HL-60 (cell line): ENCODE measurements at regions not wholly inside any gene's neighbourhood (a gene's known extent, or its start where the extent isn't known, plus 50 kb on each side); places are given as distances from the start of the nearest gene placed in this dataset.

Source experiments
- GABPA ChIP-seq: IDR thresholded peaks from 2 replicates; pipeline ENCODE4 v1.6.1; 2012; ENCODE audit warnings: low read depth
- REST ChIP-seq: IDR thresholded peaks from 2 replicates; pipeline ENCODE4 v1.6.1; 2012; ENCODE audit warnings: low read depth; ENCODE audit not compliant: insufficient replicate concordance
- SPI1 ChIP-seq: IDR thresholded peaks from 2 replicates; pipeline ENCODE4 v1.6.1; 2012; ENCODE audit warnings: low read depth, mild to moderate bottlenecking, borderline replicate concordance
- TF ChIP-seq, protein P1 (sequence below): IDR thresholded peaks from one replicate; pipeline ENCODE4 v1.5.1; 2011; ENCODE audit warnings: low read length, control low read depth, inconsistent platforms; ENCODE audit not compliant: insufficient read depth

GRCh38 chr15:39332846-39333245 lies 248.0 kb upstream of the THBS1 start:
- TF ChIP-seq, protein P1, sequence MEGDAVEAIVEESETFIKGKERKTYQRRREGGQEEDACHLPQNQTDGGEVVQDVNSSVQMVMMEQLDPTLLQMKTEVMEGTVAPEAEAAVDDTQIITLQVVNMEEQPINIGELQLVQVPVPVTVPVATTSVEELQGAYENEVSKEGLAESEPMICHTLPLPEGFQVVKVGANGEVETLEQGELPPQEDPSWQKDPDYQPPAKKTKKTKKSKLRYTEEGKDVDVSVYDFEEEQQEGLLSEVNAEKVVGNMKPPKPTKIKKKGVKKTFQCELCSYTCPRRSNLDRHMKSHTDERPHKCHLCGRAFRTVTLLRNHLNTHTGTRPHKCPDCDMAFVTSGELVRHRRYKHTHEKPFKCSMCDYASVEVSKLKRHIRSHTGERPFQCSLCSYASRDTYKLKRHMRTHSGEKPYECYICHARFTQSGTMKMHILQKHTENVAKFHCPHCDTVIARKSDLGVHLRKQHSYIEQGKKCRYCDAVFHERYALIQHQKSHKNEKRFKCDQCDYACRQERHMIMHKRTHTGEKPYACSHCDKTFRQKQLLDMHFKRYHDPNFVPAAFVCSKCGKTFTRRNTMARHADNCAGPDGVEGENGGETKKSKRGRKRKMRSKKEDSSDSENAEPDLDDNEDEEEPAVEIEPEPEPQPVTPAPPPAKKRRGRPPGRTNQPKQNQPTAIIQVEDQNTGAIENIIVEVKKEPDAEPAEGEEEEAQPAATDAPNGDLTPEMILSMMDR, result no peak
- TF ChIP-seq SPI1 (no peak), REST (no peak), GABPA (no peak)
